Testis (tissue), 2 donors: ENCODE measurements at regions not wholly inside any gene's neighbourhood (a gene's known extent, or its start where the extent isn't known, plus 50 kb on each side); places are given as distances from the start of the nearest gene placed in this dataset.

ENCODE experiments used
- DNase-seq: peaks from one replicate; pipeline ENCODE4 v3.0.0-alpha.2; 2019
- H3K27ac ChIP-seq, 2 donors: fragments of 200-600 bp; sonication (generic); one replicate each; pipeline ENCODE4 v1.5.1; 2019
- H3K27me3 ChIP-seq: fragments of 200-600 bp; sonication (generic); one replicate; pipeline ENCODE4 v1.5.1; 2019
- H3K36me3 ChIP-seq: fragments of 200-600 bp; sonication (generic); one replicate; pipeline ENCODE4 v1.5.1; 2017; ENCODE audit warnings: low read depth; ENCODE audit errors: missing control alignments
- H3K4me1 ChIP-seq: fragments of 200-600 bp; sonication (generic); one replicate; pipeline ENCODE4 v1.5.1; 2019
- H3K4me3 ChIP-seq, 2 donors: fragments of 200-600 bp; sonication (generic); one replicate each; pipeline ENCODE4 v1.5.1; 2017 to 2019
- H3K9me3 ChIP-seq: fragments of 200-600 bp; sonication (generic); one replicate; pipeline ENCODE4 v1.5.1; 2017
- CTCF ChIP-seq, 3 experiments: fragments of 450-650 bp in 2 of 3; fragments of 200-600 bp in 1 of 3; sonication (generic) in 1 of 3; IDR thresholded peaks; one replicate each; pipeline ENCODE4 v1.5.1; 2016 to 2019; ENCODE audit warnings: antibody characterized with exemption in 3 of 3, mild to moderate bottlenecking in 2 of 3, moderate library complexity in 1 of 3
- POLR2A ChIP-seq: fragments of 450-650 bp; IDR thresholded peaks from one replicate; pipeline ENCODE4 v1.6.1; 2017; ENCODE audit warnings: antibody characterized with exemption, mild to moderate bottlenecking, moderate library complexity
- WGBS, 2 donors: methylation state at CpG; one replicate each; pipeline ENCODE4 v1.1.5; 2018; 5-methylcytosine and 5-hydroxymethylcytosine counted together
- intact Hi-C: fragments of 100-400 bp; cut with DNase I; formaldehyde crosslinking; loops from one replicate; pipeline ENCODE4 v1.15.1; 2023; ENCODE audit warnings: low total_unique reads

- intact Hi-C loops: no loop called here
- no peak overlapping the region for H3K4me3 ChIP-seq
- H3K27me3 ChIP-seq: no peaks in the 10 kb centered on the region
- H3K9me3 ChIP-seq: no peaks in the 10 kb centered on the region
- TF ChIP-seq CTCF (IDR thresholded peaks at IDR 0.05) (no peak), POLR2A (no peak)
- DNase-seq: no peak
- H3K36me3 ChIP-seq: no peaks in the 10 kb centered on the region
- no peak overlapping the region for H3K27ac ChIP-seq
- WGBS, 2 donors: 46 to 57% methylated on average over 5 of the region's 5 CpGs
- H3K4me1 ChIP-seq: no peaks in the 10 kb centered on the region
Observed at GRCh38 chr10:6912424-6912823, 332.3 kb upstream of the PRKCQ start.

GRCh38 chr10:6912021-6912420 is 331.9 kb upstream of the PRKCQ start:
- Histone ChIP-seq H3K4me1 (no peaks in the 10 kb centered on the region), H3K4me3 (no peak overlapping the region), H3K27ac (no peak overlapping the region), H3K9me3 (no peaks in the 10 kb centered on the region), H3K36me3 (no peaks in the 10 kb centered on the region), H3K27me3 (no peaks in the 10 kb centered on the region)
- WGBS, 2 donors: 86% methylated on average over 2 of the region's 2 CpGs; no CpG with 5 or more reads in 1 of the 2 donors
- TF ChIP-seq CTCF (IDR thresholded peaks at IDR 0.05) (no peak), POLR2A (no peak)
- DNase-seq: no peak
- intact Hi-C loops: no loop called here

- 61 to 67% methylated on average over 6 of the region's 6 CpGs for WGBS, 2 donors
- H3K9me3 ChIP-seq: no peaks in the 10 kb centered on the region
- TF ChIP-seq POLR2A: no peak
- no peak for TF ChIP-seq CTCF (IDR thresholded peaks at IDR 0.05)
- intact Hi-C loops: no loop called here
- H3K4me3 ChIP-seq: no peak overlapping the region
- no peaks in the 10 kb centered on the region for H3K4me1 ChIP-seq
- H3K27me3 ChIP-seq: no peaks in the 10 kb centered on the region
- H3K27ac ChIP-seq: no peak overlapping the region
- no peak for DNase-seq
- H3K36me3 ChIP-seq: no peaks in the 10 kb centered on the region
Observed at GRCh38 chr10:6909905-6910560, 330.0 kb upstream of the PRKCQ start.

- Histone ChIP-seq H3K27ac (no peak overlapping the region), H3K4me3 (no peak overlapping the region), H3K27me3 (no peaks in the 10 kb centered on the region), H3K9me3 (no peaks in the 10 kb centered on the region), H3K4me1 (no peaks in the 10 kb centered on the region), H3K36me3 (no peaks in the 10 kb centered on the region)
- 85 to 91% methylated on average over 4 of the region's 4 CpGs for WGBS, 2 donors
- no peak for TF ChIP-seq CTCF (IDR thresholded peaks at IDR 0.05)
- no peak for TF ChIP-seq POLR2A
- no peak for DNase-seq
- intact Hi-C loops: no loop called here
Observed at GRCh38 chr10:6907877-6908530, 327.9 kb upstream of the PRKCQ start.

- Histone ChIP-seq H3K27ac (no peak overlapping the region), H3K4me1 (no peaks in the 10 kb centered on the region), H3K36me3 (no peaks in the 10 kb centered on the region), H3K4me3 (no peak overlapping the region), H3K27me3 (no peaks in the 10 kb centered on the region), H3K9me3 (no peaks in the 10 kb centered on the region)
- no peak for TF ChIP-seq CTCF (IDR thresholded peaks at IDR 0.05)
- TF ChIP-seq POLR2A: no peak
- 86 to 87% methylated on average over 2 of the region's 2 CpGs for WGBS, 2 donors
- intact Hi-C loops: no loop called here
- no peak for DNase-seq
Observed at GRCh38 chr10:6894405-6894804, 314.3 kb upstream of the PRKCQ start.
